NCI-H1694 (cell line): ENCODE measurements at regions not wholly inside any gene's neighbourhood (a gene's known extent, or its start where the extent isn't known, plus 50 kb on each side); places are given as distances from the start of the nearest gene placed in this dataset.

Experiments used
- DNase-seq: peaks from one replicate; lab custom pipeline; 2025; lab: John Stamatoyannopoulos, UW

DNA sequence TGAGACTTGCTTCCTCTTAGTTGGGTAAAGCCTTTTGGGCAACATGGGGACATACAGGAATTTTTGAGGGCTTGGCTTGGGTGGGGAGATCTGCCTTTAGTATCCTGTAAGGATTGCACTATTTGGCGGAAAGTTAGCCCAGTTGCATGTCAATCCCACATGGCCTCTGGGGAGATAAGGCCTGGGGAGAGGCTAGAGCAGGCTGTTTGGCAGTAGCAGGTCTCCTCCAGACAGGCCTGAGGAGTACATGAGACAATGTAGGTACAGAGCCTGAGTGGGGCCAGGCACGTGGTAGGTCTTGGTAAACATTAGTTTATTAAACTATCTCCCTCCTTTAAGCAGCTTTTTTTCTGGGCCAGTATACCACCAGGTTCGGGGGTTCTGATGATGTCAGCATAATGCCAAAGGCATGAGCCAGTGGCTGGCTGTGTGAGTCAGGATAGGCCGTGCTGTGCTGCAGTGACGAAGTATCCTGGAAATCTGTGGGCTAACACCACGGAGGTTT lies 147.9 kb downstream of the VEGFA start:
- no peak for DNase-seq

DNA sequence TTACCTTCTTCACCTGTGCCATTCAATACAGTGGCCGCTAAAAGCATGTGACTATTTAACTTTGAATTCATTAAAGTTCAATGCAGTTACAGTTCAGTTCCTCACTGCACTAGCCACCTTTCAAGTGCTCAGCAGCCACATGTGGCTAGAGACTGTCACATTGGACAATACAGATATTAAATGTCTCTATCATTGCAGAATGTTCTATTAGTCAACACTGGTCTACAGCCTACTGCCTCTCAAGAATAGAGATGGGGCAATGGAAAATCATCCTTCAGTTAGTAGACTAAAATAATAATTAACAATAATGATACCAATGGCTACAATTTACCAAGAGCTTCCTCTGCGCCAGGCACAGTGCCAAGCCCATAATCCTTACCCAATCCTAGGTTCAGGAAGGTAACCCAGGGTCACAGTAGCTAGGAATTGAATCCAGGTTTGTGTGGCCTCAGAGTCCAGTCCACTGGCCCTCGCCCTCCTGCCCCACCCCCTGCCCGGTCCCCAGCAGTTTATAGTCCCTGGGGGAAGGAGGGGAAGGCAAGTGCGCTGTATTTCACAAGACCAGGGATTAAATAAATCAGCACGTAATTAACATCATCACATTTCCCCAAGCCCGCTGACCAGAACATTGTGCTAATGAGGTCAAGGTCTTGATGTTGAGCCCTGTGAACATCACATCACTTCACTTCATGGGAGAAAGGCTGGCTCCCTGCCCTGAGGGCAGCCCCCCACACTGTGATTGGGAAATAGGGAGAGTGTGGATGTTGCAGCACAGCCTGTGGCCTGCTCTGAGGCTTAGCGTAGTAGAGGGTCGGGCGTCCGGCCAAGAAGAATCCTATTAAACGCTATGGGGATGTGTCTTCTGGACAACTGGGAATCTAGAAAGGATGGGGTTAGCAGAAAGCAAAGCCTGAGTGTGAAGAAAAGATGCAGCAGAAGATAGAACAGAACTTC lies 147.2 kb downstream of the VEGFA start:
- no peak for DNase-seq

DNA sequence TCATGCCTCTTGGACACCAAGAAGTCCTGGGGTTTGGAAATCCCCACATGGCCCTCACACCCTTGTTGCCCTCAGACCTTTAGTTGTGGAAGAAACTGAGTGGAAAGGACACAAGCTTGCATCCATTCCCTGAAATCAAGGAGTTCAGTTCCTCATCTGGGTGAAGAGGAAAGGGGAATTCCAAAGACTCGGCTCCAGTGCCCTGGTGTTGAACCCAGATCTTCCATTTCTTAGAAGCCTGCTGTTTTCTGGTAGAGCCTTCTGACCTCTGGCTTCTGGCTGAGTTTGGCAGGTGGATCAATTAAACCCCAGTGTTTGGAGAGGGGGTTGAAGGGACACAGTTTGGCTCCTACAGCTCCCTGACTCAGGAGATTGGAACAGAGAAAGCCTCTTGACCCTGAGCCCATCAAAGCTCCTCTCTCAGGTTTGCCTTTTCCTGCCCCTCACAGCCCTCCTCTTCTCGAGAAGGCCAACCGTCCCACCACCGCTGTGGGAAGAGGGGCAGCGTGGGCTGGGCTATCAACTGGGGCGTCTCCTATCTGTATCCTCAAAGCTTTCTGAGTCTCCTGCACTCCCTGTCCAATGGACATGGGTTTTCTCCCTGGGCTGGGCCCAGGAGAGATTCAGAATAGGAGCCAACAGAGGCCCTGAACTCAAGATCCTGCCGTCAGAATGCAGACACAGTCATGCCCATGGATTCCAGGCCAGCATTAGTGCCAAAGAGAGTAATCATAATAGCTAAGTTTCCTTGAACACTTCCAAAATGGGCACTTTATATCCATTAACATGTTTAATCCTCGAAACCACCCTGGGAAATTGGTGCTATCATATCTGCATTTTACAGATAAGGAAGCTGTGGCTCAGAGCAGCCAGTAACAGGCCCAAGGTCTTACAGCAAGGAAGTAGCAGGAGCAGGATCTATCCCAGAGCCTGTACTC lies 146.2 kb downstream of the VEGFA start:
- no peak for DNase-seq

DNA sequence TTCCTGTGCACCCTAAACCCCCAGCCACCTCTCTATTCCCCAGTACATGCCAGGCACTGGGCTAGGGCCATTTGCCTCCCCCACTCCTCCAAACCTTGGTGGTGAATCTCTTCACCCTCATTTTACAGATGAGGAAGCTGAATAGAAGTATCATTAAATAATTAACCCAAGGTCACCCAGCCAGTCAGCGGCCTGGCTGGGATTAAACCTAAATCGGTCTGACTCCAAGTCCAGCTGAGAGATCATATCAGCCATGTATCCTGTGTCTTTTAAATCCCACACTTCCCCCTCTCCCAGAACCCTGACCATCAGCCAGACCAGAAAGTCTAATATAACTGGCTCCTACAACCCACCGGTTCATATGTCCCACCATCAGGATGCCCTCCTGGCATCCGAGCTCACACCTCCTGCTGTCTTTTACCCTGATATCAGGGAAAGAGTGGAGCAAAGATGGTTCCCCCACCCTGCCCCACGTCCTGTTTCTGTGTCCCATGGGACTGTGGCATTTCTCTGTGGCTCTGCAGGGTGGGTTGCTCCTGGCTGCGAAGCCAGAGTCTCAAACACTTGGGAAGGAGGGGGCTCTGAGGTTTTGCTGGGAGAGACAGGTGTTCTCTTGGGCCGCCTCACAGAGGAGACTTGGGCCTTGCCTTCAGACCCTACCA lies 145.3 kb downstream of the VEGFA start:
- DNase-seq, result no peak

DNA sequence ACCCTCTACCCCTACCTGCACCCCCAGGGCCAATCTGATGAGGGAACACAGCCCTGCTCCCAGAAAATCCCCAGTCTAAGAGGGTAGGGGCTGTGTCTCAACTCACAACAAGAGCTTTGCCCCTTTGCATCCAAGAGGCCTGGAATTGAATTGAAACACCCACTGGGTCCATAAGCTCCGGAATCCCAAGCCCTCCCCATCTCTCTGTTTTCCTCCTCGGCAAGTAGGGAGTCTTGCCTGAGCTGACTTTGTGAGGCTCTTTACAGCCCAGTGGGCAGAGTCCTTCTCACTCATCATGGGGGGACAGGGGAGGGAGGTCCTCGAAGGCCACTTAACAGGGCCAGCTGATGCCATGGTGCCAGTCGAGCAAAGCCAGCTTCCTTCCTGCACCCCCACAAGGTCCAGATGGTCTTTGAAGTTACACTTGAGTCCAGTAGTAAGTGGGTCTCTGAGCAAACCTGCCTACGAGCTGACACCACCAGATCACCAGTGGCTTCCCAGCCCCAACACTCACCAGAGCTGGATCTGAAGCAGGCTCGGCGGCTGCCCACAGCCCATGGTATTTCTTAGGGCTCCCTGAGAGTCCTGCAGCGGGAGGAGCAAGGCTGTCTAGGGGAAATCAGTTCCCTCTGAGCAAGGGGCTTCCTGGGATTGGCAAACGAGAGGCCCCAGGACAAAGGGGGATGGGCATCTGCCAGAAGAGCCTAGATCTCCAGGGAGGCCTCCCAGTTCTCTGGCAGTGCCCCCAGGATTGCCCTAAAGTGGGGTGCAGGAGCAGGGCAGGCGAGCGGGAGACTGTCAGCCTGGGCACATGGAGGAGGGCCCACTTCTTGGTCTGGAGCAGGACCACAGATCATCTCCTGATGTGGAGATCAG lies 144.5 kb downstream of the VEGFA start:
- no peak for DNase-seq

DNA sequence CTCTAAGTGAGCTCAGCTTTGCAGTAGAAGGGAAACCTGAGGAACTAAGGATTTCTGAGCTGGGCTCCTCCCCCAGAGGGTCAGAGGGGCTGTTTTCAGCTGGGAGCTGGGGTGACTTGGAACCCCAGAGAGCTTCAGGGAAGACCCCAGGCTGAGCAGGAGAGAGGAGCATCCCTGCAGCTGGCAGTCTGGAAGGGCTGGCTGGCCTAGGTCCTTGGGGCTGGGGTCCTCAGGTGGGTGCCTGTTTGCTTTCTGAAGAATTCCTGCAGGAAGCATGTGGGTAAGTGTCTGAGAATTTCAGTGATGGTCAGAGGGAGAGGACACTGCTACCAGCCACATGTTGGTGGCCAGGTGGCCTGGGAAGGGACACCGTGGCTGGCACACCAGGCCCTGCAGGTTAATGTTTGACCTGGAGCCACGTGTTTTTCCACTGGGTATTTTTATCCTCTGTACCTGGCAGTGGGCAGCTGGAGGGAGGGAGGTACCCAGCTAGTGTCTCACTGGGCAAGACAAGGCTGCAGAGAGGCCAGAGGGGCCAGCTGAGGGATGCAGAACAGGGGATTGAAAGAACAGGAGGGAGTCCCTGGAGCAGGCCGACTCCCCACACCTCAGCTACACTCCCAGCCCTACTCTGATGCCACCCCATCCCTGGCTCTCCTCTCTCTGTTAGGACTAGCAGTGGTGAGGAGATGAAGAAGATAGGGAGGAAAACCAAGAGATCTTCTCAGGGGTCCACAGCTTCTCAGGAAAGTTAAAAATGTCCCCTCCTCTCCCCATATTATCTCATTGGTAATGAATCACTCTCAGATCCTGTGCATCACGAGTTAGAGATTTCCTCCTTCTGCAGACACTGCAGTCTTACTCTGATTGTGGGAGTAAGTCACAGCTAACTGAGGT lies 143.6 kb downstream of the VEGFA start:
- DNase-seq, result no peak

DNA sequence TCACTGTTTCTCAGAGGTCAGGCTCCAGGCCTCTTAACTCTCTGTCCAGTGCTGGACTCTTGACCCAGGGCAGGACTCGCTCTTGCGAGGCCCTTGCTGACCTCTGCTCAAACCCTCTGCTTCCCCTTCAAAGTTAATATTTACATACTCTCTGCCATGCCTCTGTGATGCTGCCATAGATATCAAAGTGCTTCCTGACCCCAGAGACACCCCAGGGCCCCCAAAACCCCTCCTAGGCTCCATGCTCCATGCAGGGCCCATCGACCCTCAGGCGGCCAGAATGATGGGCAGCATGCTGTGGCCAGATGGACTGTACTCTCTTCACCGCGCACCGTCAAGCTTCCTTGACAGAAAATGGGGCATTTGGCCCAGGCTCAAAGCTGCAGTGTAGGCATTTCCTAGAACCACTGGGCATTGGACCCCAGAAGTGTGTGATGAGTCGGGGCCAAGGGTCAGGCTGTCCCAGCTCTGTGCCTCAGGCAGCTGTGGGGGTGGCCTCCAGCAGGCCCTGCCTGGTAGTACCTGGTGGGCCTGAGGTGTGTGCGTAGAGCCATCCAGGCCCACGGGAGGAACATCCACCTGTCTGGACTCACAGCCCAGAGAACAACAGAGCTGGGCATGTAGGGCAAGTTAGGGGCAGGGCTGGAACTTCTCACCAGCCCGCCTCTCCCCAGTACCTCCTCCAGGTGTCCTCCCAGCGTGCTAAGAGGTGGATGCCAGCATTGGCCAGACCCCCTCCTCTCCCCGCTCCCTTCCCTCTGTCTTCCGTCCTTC lies 142.8 kb downstream of the VEGFA start:
- DNase-seq, result no peak

DNA sequence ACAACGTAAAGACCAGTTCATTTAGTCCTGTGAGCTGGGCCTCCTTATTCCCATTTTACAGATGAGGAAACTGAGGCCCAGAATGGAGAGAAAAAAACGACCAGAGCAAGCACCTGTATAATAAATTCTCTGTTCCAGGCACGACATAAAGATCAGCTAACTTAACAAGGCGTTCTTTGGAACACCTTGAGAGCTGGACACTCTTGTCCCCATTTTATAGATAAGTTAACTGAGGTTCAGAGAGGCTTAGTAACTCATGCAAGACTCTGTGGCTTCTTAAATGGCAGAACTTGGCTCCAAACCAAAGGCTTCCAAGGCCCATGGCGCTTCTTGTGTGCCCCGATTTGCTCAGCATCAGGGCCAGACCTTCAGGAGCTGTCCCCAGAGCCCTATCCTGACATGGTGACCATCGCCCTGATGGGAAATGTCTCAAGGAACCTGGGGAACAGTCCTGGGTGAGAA lies 142.1 kb downstream of the VEGFA start:
- DNase-seq, result no peak

DNA sequence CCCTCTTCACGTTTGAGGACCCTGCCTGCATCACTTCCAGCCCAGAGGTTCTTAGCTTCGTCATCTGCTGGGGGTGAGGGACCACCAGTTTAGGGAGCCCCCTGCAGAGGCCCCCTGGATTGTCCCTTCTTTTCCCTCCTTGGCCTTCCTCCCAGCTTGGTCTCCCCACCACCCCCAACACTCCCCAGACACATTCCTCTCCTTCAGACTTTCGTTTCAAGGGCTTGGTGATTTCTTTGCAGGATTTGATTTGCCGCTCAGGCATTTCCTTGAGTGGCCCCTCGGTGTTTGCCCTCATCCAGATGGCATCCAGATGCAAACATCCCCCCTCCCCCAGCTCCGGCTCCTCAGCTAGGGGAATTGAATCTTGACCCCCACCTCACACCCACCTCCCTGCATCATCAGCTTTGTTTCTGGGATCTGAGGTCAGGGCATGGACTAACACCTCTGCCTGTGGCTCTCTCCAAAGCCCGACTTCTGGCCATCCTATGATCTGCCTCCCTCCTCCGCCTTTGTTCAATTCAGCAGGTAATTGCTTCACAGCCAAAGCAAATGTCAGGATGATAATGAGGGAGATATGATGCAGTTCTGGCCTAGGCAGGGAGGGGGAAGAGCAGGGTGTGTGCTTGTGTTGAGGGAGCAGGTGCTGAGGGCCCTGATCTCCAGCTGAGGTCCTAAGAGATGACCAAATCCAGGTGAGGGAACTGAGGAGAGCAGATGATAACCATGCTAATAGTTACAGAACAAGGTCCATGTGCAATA lies 141.5 kb downstream of the VEGFA start:
- DNase-seq, result no peak

DNA sequence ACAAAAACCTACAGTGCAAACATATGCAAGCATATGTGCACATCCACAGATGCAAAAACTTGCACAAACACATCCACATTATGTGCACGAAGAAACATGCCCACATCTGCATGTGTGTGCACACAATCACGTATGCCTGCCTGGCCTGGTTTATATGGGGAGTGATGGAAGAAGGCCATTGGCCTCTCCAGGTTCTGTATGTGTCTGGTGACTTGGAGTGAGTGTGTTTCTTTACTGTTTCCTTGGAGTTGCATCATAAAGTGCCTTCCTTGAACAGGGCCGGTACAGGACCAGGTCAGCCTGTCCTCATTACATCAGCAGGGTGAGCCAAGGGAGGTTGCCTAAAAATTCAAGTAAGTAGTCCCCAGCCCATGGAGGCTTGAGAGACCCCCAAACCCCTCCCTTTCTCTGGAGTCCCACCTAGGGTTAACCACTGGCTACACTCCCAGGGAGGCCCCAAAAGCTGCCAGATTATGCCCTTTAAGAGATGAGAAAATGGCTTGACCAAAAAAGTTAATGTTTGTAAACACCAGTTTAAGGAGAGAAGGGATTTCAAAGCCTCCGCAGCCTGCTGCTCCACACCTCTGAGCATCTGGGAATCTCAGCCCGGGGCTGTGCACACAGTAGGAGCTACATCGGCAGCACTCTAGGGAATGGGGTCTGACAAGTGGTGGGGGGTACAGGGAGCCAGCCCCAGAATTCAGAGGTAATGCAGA lies 140.8 kb downstream of the VEGFA start:
- no peak for DNase-seq

DNA sequence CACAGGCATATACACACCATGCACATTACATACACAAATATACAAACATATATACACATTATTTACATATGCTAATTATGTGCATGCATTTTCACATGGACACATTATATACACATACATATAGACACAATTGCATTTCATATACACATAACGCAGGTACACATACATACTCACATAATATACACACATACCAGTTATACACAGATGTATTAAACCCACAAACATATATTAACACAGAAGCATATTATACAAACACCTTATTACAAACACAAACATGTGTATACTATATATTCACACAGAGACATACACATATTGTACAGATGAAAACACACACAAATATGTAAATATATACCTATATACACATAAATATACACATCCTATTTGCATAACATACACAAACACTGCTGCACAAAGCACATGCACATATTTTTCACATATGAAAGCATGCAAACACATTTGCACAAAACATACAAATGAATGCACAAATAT lies 140.2 kb downstream of the VEGFA start:
- DNase-seq, result no peak

DNA sequence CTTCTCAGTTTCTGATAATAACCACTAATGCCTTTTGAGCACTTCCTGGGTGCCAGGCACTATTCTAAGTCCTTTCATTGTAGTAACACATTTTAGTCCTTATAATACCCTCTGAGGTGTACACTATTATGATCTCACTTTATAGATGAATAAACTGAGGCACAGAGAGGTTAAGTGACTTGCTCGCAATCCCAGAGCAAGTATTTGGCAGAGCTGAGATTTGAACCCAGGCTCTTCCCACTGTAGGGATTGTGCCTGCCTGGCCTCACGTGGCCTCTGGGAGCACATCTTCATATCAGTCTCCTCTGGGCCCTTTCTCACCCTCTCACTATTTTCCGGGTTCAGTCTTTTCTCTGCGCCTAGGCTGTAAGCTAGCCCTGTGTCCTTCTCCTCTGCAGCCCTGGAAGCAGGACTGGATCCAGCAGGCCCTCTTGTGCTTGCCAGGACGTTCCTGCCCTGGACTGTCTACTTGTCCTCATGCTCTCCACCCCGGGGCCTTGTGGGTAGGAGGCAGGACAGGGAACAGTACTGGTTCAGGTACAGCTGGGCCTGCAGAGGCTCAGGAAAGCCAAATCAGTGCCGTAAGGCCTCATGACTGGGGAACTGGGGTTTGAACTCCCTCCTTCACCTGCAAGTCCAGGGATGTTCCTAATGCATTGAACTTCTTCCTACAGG lies 139.6 kb downstream of the VEGFA start:
- no peak for DNase-seq

DNA sequence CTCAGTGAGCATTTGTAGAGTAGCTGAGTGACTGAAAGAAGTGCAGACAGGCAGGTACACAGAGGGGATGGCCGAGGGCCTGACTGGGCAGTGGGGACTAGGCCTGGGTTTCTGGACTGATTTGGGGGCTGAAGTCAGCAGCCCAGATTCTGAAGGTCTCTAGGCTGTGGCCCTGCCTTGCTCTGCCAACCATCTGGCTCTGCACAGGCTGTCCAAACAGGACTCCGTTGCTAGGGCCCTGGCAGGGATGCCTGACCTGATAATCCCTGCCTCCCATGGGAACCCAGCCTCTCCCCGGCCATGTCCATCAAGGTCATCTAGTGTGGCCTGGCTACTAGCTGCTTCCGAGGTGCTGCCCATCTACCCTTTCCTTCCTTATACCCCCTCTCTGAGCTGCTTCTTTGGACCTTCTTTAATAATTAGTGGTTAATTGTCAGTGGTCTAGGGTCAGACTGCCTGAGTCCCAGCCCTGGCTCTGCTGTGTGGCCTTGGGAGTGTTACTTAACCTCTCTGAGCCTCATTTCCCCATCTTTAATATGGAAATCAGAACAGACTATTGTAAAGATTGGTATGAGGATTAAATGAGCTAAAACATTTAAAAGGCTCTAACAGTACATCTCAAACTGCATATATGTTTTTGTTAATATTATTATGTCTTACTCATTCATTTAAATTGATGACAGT lies 137.9 kb downstream of the VEGFA start:
- no peak for DNase-seq

DNA sequence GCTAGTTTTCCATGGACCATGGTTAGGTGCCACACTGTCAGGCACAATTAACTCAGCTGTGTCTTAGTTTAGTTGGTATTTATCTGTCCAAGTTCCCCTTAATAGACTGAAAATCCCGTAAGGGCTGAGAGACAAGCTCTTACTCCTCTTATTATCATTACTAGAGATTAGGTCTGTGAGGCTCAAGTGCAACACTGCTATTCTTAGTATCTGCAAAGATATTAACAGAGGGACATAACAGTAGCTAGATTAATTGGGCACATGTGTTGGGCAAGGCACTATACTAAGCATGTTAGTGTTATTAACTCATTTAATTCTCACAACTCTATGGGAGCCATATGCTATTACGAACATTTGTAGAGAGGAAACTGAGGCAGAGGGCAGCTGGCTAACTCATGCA lies 137.3 kb downstream of the VEGFA start:
- no peak for DNase-seq

DNA sequence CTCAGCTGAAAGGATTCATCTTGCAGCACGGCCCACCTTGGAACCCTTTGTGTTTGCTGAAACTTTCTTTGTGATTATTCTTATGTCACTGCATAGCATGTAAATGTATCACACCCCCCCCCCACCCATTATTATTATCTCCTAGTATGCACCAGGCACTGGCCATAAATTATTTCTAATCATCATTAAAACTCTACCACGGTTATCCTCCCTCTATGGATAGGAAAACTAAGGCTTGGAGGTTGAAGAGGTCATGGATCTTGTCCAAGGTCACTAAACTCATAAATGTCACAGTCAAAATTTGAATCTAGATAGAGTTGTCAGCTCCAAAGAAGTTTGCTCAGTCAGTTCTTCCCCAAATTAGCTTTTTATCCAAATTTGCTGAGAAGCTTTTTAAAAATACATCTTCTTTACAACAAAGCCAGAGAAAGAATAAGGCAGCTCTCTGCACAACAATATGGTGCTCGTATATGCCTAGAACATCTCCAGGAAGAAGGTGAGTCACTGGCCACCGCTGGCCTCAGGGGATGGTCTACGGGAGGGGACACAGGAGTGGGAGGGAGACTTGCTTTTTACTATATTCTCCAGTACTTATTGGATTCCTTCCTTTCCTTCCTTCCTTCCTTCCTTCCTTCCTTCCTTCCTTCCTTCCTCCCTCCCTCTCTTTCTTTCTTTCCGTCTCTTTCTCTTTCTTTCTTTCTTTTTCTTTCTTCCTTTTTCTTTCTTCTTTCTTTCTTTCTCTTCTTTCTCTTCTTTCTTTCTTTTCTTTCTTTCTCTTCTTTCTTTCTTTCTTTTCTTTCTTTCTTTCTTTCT lies 134.5 kb downstream of the VEGFA start:
- DNase-seq, result no peak
